ENCODE measurements at regions not wholly inside any gene's neighbourhood (a gene's known extent, or its start where the extent isn't known, plus 50 kb on each side); places are given as distances from the start of the nearest gene placed in this dataset.

- DNase-seq, result no peak
Observed at GRCh38 chr11:45471266-45471665, 185.1 kb upstream of the SYT13 start.

- DNase-seq, result no peak
Observed at GRCh38 chr11:45470794-45471167, 184.6 kb upstream of the SYT13 start.

GRCh38 chr11:45470151-45470793 lies 184.1 kb upstream of the SYT13 start:
- DNase-seq, result no peak

GRCh38 chr11:45468267-45468856 lies 182.2 kb upstream of the SYT13 start:
- DNase-seq, result no peak

GRCh38 chr11:45463541-45463940 lies 177.4 kb upstream of the SYT13 start:
- no peak for DNase-seq

GRCh38 chr11:45461514-45461913 lies 175.4 kb upstream of the SYT13 start:
- DNase-seq, result no peak

- no peak for DNase-seq
Observed at GRCh38 chr11:45459491-45459890, 173.3 kb upstream of the SYT13 start.

- no peak for DNase-seq
Observed at GRCh38 chr11:45458269-45458668, 172.1 kb upstream of the SYT13 start.

- no peak for DNase-seq
Observed at GRCh38 chr11:45457649-45458048, 171.5 kb upstream of the SYT13 start.

- no peak for DNase-seq
Observed at GRCh38 chr11:45456686-45457085, 170.5 kb upstream of the SYT13 start.

GRCh38 chr11:45455536-45455935 lies 169.4 kb upstream of the SYT13 start:
- DNase-seq, result no peak

- DNase-seq, result no peak
Observed at GRCh38 chr11:45454917-45455401, 168.8 kb upstream of the SYT13 start.

GRCh38 chr11:45453721-45454120 lies 167.6 kb upstream of the SYT13 start:
- DNase-seq, result no peak

GRCh38 chr11:45451766-45452440 lies 165.8 kb upstream of the SYT13 start:
- no peak for DNase-seq

GRCh38 chr11:45450189-45450588 lies 164.0 kb upstream of the SYT13 start:
- DNase-seq, result no peak

GRCh38 chr11:45449036-45449601 lies 163.0 kb upstream of the SYT13 start:
- no peak for DNase-seq

- no peak for DNase-seq
Observed at GRCh38 chr11:45448561-45448960, 162.4 kb upstream of the SYT13 start.

- DNase-seq, result no peak
Observed at GRCh38 chr11:45446998-45447397, 160.9 kb upstream of the SYT13 start.

GRCh38 chr11:45446434-45446833 lies 160.3 kb upstream of the SYT13 start:
- DNase-seq, result no peak

- no peak for DNase-seq
Observed at GRCh38 chr11:45444796-45445195, 158.7 kb upstream of the SYT13 start.

GRCh38 chr11:45440111-45440510 lies 154.0 kb upstream of the SYT13 start:
- DNase-seq, result no peak

GRCh38 chr11:45436966-45437365 lies 150.8 kb upstream of the SYT13 start:
- no peak for DNase-seq

GRCh38 chr11:45436118-45436517 lies 150.0 kb upstream of the SYT13 start:
- DNase-seq, result no peak

- no peak for DNase-seq
Observed at GRCh38 chr11:45435706-45436105, 149.6 kb upstream of the SYT13 start.
